RCC 7860 (cell line): ENCODE measurements at regions not wholly inside any gene's neighbourhood (a gene's known extent, or its start where the extent isn't known, plus 50 kb on each side); places are given as distances from the start of the nearest gene placed in this dataset.

ENCODE experiments used
- DNase-seq: peaks from one replicate; pipeline ENCODE4 v3.0.0-alpha.2; 2015; ENCODE audit warnings: low spot score
- FAIRE-seq: peaks from 2 replicates; lab custom pipeline; 2012; peaks lifted over from hg19 to GRCh38; lab: Jason Lieb, UNC

- no peak for FAIRE-seq
Observed at GRCh38 chr1:93013145-93014065, 52.1 kb upstream of the DIPK1A start.

GRCh38 chr1:93014168-93014567, 52.9 kb upstream of the DIPK1A start:
- FAIRE-seq (no peak), DNase-seq (no peak)

More at GRCh38 chr1:93013145-93014065, 52.1 kb upstream of the DIPK1A start:
- no peak for DNase-seq

- DNase-seq, result no peak
Observed at GRCh38 chr1:93015590-93015989, 54.3 kb upstream of the DIPK1A start.

GRCh38 chr1:93016171-93016570, 54.9 kb upstream of the DIPK1A start:
- DNase-seq (no peak), FAIRE-seq (no peak)

More at GRCh38 chr1:93015590-93015989, 54.3 kb upstream of the DIPK1A start:
- no peak for FAIRE-seq

GRCh38 chr1:93021539-93022134, 57.4 kb upstream of the MTF2 start:
- FAIRE-seq, result peak; percentile 87
- peak; percentile 43 for DNase-seq

- FAIRE-seq (no peak), DNase-seq (no peak)
Observed at GRCh38 chr1:93022580-93022979, 56.5 kb upstream of the MTF2 start.

- no peak for DNase-seq
- FAIRE-seq, result no peak
Observed at GRCh38 chr1:93023281-93023680, 55.8 kb upstream of the MTF2 start.

- FAIRE-seq (no peak), DNase-seq (no peak)
Observed at GRCh38 chr1:93025572-93025971, 53.5 kb upstream of the MTF2 start.

- no peak for FAIRE-seq
- no peak for DNase-seq
Observed at GRCh38 chr1:93028542-93028941, 50.5 kb upstream of the MTF2 start.
